ENCODE measurements at regions not wholly inside any gene's neighbourhood (a gene's known extent, or its start where the extent isn't known, plus 50 kb on each side); places are given as distances from the start of the nearest gene placed in this dataset.

DNA sequence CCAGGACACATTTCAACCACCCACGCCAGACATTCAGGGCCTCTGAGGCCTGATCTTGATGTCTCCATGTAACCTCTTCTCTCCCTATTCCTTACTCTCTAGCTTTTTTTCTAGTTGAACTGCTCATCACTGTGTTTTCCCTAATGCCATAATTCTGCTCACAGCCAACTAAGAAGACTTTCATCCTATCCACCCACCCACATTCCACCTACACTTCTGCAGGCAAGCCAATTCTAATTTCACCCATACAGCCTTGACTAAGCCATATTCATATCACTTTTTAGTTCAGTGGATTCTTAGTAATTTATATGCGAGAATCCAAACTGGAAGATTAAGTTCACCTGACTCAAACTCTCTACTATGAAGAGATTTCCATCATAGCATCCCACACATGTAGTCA, 394.4 kb downstream of the INSC start (continued):
- TF ChIP-seq, protein P1, sequence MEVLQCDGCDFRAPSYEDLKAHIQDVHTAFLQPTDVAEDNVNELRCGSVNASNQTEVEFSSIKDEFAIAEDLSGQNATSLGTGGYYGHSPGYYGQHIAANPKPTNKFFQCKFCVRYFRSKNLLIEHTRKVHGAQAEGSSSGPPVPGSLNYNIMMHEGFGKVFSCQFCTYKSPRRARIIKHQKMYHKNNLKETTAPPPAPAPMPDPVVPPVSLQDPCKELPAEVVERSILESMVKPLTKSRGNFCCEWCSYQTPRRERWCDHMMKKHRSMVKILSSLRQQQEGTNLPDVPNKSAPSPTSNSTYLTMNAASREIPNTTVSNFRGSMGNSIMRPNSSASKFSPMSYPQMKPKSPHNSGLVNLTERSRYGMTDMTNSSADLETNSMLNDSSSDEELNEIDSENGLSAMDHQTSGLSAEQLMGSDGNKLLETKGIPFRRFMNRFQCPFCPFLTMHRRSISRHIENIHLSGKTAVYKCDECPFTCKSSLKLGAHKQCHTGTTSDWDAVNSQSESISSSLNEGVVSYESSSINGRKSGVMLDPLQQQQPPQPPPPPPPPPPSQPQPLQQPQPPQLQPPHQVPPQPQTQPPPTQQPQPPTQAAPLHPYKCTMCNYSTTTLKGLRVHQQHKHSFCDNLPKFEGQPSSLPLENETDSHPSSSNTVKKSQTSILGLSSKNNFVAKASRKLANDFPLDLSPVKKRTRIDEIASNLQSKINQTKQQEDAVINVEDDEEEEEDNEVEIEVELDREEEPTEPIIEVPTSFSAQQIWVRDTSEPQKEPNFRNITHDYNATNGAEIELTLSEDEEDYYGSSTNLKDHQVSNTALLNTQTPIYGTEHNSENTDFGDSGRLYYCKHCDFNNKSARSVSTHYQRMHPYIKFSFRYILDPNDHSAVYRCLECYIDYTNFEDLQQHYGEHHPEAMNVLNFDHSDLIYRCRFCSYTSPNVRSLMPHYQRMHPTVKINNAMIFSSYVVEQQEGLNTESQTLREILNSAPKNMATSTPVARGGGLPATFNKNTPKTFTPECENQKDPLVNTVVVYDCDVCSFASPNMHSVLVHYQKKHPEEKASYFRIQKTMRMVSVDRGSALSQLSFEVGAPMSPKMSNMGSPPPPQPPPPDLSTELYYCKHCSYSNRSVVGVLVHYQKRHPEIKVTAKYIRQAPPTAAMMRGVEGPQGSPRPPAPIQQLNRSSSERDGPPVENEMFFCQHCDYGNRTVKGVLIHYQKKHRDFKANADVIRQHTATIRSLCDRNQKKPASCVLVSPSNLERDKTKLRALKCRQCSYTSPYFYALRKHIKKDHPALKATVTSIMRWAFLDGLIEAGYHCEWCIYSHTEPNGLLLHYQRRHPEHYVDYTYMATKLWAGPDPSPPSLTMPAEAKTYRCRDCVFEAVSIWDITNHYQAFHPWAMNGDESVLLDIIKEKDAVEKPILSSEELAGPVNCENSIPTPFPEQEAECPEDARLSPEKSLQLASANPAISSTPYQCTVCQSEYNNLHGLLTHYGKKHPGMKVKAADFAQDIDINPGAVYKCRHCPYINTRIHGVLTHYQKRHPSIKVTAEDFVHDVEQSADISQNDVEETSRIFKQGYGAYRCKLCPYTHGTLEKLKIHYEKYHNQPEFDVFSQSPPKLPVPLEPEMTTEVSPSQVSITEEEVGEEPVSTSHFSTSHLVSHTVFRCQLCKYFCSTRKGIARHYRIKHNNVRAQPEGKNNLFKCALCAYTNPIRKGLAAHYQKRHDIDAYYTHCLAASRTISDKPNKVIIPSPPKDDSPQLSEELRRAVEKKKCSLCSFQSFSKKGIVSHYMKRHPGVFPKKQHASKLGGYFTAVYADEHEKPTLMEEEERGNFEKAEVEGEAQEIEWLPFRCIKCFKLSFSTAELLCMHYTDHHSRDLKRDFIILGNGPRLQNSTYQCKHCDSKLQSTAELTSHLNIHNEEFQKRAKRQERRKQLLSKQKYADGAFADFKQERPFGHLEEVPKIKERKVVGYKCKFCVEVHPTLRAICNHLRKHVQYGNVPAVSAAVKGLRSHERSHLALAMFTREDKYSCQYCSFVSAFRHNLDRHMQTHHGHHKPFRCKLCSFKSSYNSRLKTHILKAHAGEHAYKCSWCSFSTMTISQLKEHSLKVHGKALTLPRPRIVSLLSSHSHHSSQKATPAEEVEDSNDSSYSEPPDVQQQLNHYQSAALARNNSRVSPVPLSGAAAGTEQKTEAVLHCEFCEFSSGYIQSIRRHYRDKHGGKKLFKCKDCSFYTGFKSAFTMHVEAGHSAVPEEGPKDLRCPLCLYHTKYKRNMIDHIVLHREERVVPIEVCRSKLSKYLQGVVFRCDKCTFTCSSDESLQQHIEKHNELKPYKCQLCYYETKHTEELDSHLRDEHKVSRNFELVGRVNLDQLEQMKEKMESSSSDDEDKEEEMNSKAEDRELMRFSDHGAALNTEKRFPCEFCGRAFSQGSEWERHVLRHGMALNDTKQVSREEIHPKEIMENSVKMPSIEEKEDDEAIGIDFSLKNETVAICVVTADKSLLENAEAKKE (CRISPR knock-in tag; IDR thresholded peaks at IDR 0.05) = no peak
- TF ChIP-seq, protein P2, sequence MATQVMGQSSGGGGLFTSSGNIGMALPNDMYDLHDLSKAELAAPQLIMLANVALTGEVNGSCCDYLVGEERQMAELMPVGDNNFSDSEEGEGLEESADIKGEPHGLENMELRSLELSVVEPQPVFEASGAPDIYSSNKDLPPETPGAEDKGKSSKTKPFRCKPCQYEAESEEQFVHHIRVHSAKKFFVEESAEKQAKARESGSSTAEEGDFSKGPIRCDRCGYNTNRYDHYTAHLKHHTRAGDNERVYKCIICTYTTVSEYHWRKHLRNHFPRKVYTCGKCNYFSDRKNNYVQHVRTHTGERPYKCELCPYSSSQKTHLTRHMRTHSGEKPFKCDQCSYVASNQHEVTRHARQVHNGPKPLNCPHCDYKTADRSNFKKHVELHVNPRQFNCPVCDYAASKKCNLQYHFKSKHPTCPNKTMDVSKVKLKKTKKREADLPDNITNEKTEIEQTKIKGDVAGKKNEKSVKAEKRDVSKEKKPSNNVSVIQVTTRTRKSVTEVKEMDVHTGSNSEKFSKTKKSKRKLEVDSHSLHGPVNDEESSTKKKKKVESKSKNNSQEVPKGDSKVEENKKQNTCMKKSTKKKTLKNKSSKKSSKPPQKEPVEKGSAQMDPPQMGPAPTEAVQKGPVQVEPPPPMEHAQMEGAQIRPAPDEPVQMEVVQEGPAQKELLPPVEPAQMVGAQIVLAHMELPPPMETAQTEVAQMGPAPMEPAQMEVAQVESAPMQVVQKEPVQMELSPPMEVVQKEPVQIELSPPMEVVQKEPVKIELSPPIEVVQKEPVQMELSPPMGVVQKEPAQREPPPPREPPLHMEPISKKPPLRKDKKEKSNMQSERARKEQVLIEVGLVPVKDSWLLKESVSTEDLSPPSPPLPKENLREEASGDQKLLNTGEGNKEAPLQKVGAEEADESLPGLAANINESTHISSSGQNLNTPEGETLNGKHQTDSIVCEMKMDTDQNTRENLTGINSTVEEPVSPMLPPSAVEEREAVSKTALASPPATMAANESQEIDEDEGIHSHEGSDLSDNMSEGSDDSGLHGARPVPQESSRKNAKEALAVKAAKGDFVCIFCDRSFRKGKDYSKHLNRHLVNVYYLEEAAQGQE (IDR thresholded peaks at IDR 0.05; ENCODE audit: unreplicated experiment) = no peak
- TF ChIP-seq, protein P3, sequence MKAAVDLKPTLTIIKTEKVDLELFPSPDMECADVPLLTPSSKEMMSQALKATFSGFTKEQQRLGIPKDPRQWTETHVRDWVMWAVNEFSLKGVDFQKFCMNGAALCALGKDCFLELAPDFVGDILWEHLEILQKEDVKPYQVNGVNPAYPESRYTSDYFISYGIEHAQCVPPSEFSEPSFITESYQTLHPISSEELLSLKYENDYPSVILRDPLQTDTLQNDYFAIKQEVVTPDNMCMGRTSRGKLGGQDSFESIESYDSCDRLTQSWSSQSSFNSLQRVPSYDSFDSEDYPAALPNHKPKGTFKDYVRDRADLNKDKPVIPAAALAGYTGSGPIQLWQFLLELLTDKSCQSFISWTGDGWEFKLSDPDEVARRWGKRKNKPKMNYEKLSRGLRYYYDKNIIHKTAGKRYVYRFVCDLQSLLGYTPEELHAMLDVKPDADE (IDR thresholded peaks at IDR 0.05) = no peak
- no peak for TF ChIP-seq POLR2AphosphoS5 (IDR thresholded peaks at IDR 0.05; ENCODE audit: low read depth)
